H1 (cell line): ENCODE measurements at regions not wholly inside any gene's neighbourhood (a gene's known extent, or its start where the extent isn't known, plus 50 kb on each side); places are given as distances from the start of the nearest gene placed in this dataset.

Source experiments
- CTCF ChIA-PET: fragments of 300-600 bp; sonication (Branson Sonifier 250); formaldehyde crosslinking; loops from one replicate; lab custom pipeline; 2021; ENCODE audit not compliant: partially characterized antibody; lab: Charles Lee
- POLR2A ChIA-PET: fragments of 300-600 bp; sonication (Branson Sonifier 250); formaldehyde crosslinking; loops from one replicate; lab custom pipeline; 2021; ENCODE audit warnings: inconsistent platforms; ENCODE audit not compliant: partially characterized antibody; lab: Charles Lee
- DNase-seq, 2 experiments: peaks; one replicate each; pipeline versions ENCODE4 v3.0.0 to v3.0.0-alpha.2; 2010 to 2022; ENCODE audit warnings: low spot score in 2 of 2, low read depth in 1 of 2, mixed read lengths in 1 of 2
- FAIRE-seq: peaks from 2 replicates; lab custom pipeline; 2011; peaks lifted over from hg19 to GRCh38; lab: Jason Lieb, UNC
- H2AFZ ChIP-seq: 2 replicates; pipeline ENCODE4 v1.8.1; 2012; ENCODE audit warnings: low read length, inconsistent platforms
- H2AK5ac ChIP-seq: 2 replicates; pipeline ENCODE4 v1.6.1; 2013; ENCODE audit warnings: low read depth, low read length
- H2BK120ac ChIP-seq: replicated peaks from 2 replicates; pipeline ENCODE3; 2013; ENCODE audit warnings: low read depth, low read length, inconsistent platforms
- H2BK12ac ChIP-seq: 2 replicates; pipeline ENCODE4 v1.6.1; 2013; ENCODE audit warnings: low read depth, low read length
- H2BK15ac ChIP-seq: 2 replicates; pipeline ENCODE4 v1.6.1; 2013; ENCODE audit warnings: low read length
- H2BK20ac ChIP-seq: 2 replicates; pipeline ENCODE4 v1.6.1; 2013; ENCODE audit warnings: low read length
- H2BK5ac ChIP-seq: 2 replicates; pipeline ENCODE4 v1.6.1; 2013; ENCODE audit warnings: low read depth, low read length
- H3K14ac ChIP-seq: 2 replicates; pipeline ENCODE4 v1.6.1; 2013; ENCODE audit warnings: inconsistent platforms; ENCODE audit not compliant: insufficient read length
- H3K18ac ChIP-seq: 2 replicates; pipeline ENCODE4 v1.6.1; 2013; ENCODE audit warnings: low read length; ENCODE audit errors: extremely low read depth
- H3K23ac ChIP-seq: 2 replicates; pipeline ENCODE4 v1.6.1; 2013; ENCODE audit warnings: inconsistent platforms; ENCODE audit not compliant: insufficient read length
- H3K23me2 ChIP-seq: 2 replicates; pipeline ENCODE4 v1.6.1; 2013; ENCODE audit warnings: low read depth, low read length
- H3K27ac ChIP-seq: 2 replicates; pipeline ENCODE4 v1.6.1; 2011; ENCODE audit warnings: low read depth, low read length, inconsistent platforms
- H3K27me3 ChIP-seq, 4 experiments: replicated peaks in 1 of 4; 1 replicate in 1 of 4; 2 replicates in 3 of 4; pipeline versions ENCODE4 v1.6.1 to v1.8.1; 2011 to 2013; ENCODE audit warnings: low read length in 3 of 4, mild to moderate bottlenecking in 3 of 4, inconsistent platforms in 2 of 4, mixed read lengths in 2 of 4, moderate library complexity in 1 of 4; ENCODE audit not compliant: control insufficient read depth in 3 of 4, insufficient read depth in 3 of 4; ENCODE audit errors: extremely low read depth in 1 of 4
- H3K36me3 ChIP-seq, 4 experiments: 2 replicates each; pipeline versions ENCODE4 v1.6.1 to v1.8.1; 2011 to 2013; ENCODE audit warnings: mild to moderate bottlenecking in 4 of 4, low read length in 3 of 4, moderate library complexity in 2 of 4, control low read depth in 1 of 4, inconsistent platforms in 1 of 4; ENCODE audit not compliant: insufficient read depth in 4 of 4, control insufficient read depth in 2 of 4
- H3K4ac ChIP-seq: replicated peaks from 2 replicates; pipeline ENCODE3; 2013; ENCODE audit warnings: low read length, low read depth, mixed read lengths, inconsistent platforms; ENCODE audit not compliant: insufficient read length
- H3K4me1 ChIP-seq, 4 experiments: replicated peaks in 1 of 4; 1 replicate in 1 of 4; 2 replicates in 3 of 4; pipeline versions ENCODE4 v1.6.1 to v1.8.1; 2011 to 2013; ENCODE audit warnings: low read length in 3 of 4, inconsistent platforms in 2 of 4, mixed read lengths in 1 of 4; ENCODE audit not compliant: insufficient read depth in 4 of 4, control insufficient read depth in 3 of 4
- H3K4me2 ChIP-seq, 2 experiments: 2 replicates each; pipeline versions ENCODE4 v1.6.1 to v1.8.1; 2011 to 2013; ENCODE audit warnings: low read depth in 2 of 2, low read length in 2 of 2, control low read depth in 1 of 2, inconsistent platforms in 1 of 2, mild to moderate bottlenecking in 1 of 2; ENCODE audit not compliant: insufficient read depth in 1 of 2
- H3K4me3 ChIP-seq, 4 experiments: fragments of 200-600, 300-600 bp in 1 of 4; sonication (generic), shearing (Covaris generic), sonication (Bioruptor Twin) in 1 of 4; 2 replicates each; pipeline versions ENCODE4 v1.5.1 to v1.8.1; 2011 to 2016; ENCODE audit warnings: low read length in 4 of 4, low read depth in 3 of 4, control low read depth in 2 of 4, inconsistent platforms in 2 of 4, mild to moderate bottlenecking in 2 of 4, mixed read lengths in 1 of 4, moderate library complexity in 1 of 4; ENCODE audit not compliant: insufficient read depth in 2 of 4; ENCODE audit errors: extremely low read depth in 1 of 4
- H3K56ac ChIP-seq: replicated peaks from 2 replicates; pipeline ENCODE3; 2013; ENCODE audit warnings: low read depth, mild to moderate bottlenecking, mixed read lengths, low read length, inconsistent platforms; ENCODE audit not compliant: insufficient read length
- H3K79me1 ChIP-seq: 2 replicates; pipeline ENCODE4 v1.6.1; 2013; ENCODE audit warnings: low read depth, low read length, control low read depth
- H3K79me2 ChIP-seq, 2 experiments: 2 replicates each; pipeline versions ENCODE4 v1.6.1 to v1.8.1; 2012 to 2013; ENCODE audit warnings: low read length in 2 of 2, mild to moderate bottlenecking in 2 of 2, inconsistent platforms in 1 of 2; ENCODE audit not compliant: insufficient read depth in 2 of 2, control insufficient read depth in 1 of 2
- H3K9ac ChIP-seq, 4 experiments: replicated peaks in 1 of 4; 1 replicate in 1 of 4; 2 replicates in 3 of 4; pipeline versions ENCODE4 v1.6.1 to v1.8.1; 2011 to 2013; ENCODE audit warnings: low read depth in 3 of 4, low read length in 3 of 4, control low read depth in 2 of 4, mild to moderate bottlenecking in 2 of 4, moderate library complexity in 2 of 4, inconsistent platforms in 1 of 4; ENCODE audit errors: extremely low read depth in 1 of 4
- H3K9me3 ChIP-seq, 2 experiments: 2 replicates each; pipeline versions ENCODE4 v1.6.1 to v1.8.1; 2012 to 2013; ENCODE audit warnings: mild to moderate bottlenecking in 2 of 2, moderate library complexity in 2 of 2, control low read depth in 1 of 2, inconsistent platforms in 1 of 2, low read depth in 1 of 2, low read length in 1 of 2, mixed read lengths in 1 of 2; ENCODE audit not compliant: insufficient read depth in 2 of 2
- H4K20me1 ChIP-seq, 2 experiments: replicated peaks in 1 of 2; 2 replicates each; pipeline versions ENCODE3 to v1.8.1; 2011 to 2013; ENCODE audit warnings: inconsistent platforms in 2 of 2, low read length in 2 of 2, mild to moderate bottlenecking in 1 of 2; ENCODE audit not compliant: insufficient read depth in 2 of 2, control insufficient read depth in 1 of 2
- H4K5ac ChIP-seq: 2 replicates; pipeline ENCODE4 v1.6.1; 2013; ENCODE audit warnings: low read length, low read depth, mixed read lengths, inconsistent platforms; ENCODE audit not compliant: insufficient read length
- H4K8ac ChIP-seq: 2 replicates; pipeline ENCODE4 v1.8.0; 2013; ENCODE audit warnings: mild to moderate bottlenecking, moderate library complexity, low read length, inconsistent platforms; ENCODE audit not compliant: insufficient read depth; ENCODE audit errors: extremely low read depth
- H4K91ac ChIP-seq: replicated peaks from 2 replicates; pipeline ENCODE3; 2013; ENCODE audit warnings: low read length, mixed read lengths, inconsistent platforms; ENCODE audit not compliant: insufficient read length
- CBX8 ChIP-seq: fragments of 300-800, 300-1000 bp; sonication (generic); IDR thresholded peaks from 2 replicates; pipeline ENCODE4 v1.7.1; 2016; ENCODE audit warnings: low read depth, low read length, borderline replicate concordance
- RAD21 ChIP-seq, 2 experiments: IDR thresholded peaks in 1 of 2; conservative IDR thresholded peaks in 1 of 2; 2 replicates each; pipeline ENCODE4 v1.6.1; 2011; ENCODE audit warnings: low read depth in 2 of 2, low read length in 2 of 2, improper control_type of control experiment in 1 of 2, inconsistent platforms in 1 of 2, mild to moderate bottlenecking in 1 of 2, moderate library complexity in 1 of 2
- TAF1 ChIP-seq: IDR thresholded peaks from 2 replicates; pipeline ENCODE4 v1.6.1; 2011; ENCODE audit warnings: mild to moderate bottlenecking, low read depth, low read length
- TCF12 ChIP-seq: IDR thresholded peaks from 2 replicates; pipeline ENCODE4 v1.6.1; 2011; ENCODE audit warnings: low read depth, mild to moderate bottlenecking, low read length
- ZNF274 ChIP-seq: IDR thresholded peaks from 2 replicates; pipeline ENCODE4 v1.7.0; 2012; ENCODE audit warnings: low read length, borderline replicate concordance; ENCODE audit errors: extremely low read depth
- WGBS, 2 experiments: shearing (Covaris generic) in 1 of 2; methylation state at CpG; one replicate each; pipeline versions ENCODE4 v1.1.6 to v1.1.7; 2013 to 2015; ENCODE audit warnings: low lambda C conversion rate in 2 of 2, mixed read lengths in 2 of 2, inconsistent platforms in 1 of 2, low coverage in 1 of 2, missing lambda C conversion rate in 1 of 2; ENCODE audit not compliant: insufficient replicate concordance in 2 of 2, insufficient coverage in 1 of 2, insufficient read length in 1 of 2; ENCODE audit errors: extremely low coverage in 1 of 2, missing lambda C conversion rate in 1 of 2; 5-methylcytosine and 5-hydroxymethylcytosine counted together
- TF ChIP-seq, protein P1 (sequence below), 3 experiments: IDR thresholded peaks; 1 replicate in 2 of 3; 2 replicates in 1 of 3; pipeline versions ENCODE4 v1.5.1 to v1.6.1; 2011; ENCODE audit warnings: low read length in 3 of 3, mild to moderate bottlenecking in 3 of 3, inconsistent platforms in 2 of 3, low read depth in 1 of 3, moderate library complexity in 1 of 3; ENCODE audit not compliant: insufficient read depth in 1 of 3; ENCODE audit errors: control extremely low read depth in 1 of 3
- TF ChIP-seq, protein P2 (sequence below): IDR thresholded peaks from 2 replicates; pipeline ENCODE4 v1.6.1; 2012; ENCODE audit warnings: low read length, inconsistent platforms

DNA sequence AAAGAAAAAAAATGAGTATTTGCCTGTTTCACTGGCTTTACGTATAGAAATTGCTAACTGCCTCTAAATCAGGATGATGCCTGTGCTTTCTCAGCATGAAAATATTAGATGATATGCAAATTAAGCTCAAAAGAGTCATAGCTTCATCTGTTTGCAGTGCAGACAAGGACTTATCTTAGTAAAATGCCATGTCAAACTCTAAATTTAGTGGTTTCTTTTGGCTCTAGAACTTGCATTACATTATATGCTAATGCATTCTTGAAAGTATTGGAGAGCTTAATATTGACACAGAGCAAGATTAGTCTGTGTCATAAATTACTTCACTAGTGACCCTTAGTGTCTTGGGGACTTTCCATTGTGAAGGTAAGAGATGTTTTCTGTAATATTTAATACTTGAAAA, 1109.1 kb upstream of the NRXN1 start:
- H4K8ac ChIP-seq = no peak overlapping the region
- no peak overlapping the region for H3K27ac ChIP-seq
- no peak overlapping the region for H4K91ac ChIP-seq
- no peak overlapping the region for H3K23ac ChIP-seq
- no peaks in the 10 kb centered on the region for H3K4me1 ChIP-seq
- H3K4ac ChIP-seq = no peak overlapping the region
- no peak overlapping the region for H2AK5ac ChIP-seq
- H2BK15ac ChIP-seq = no peak overlapping the region
- H4K5ac ChIP-seq = no peak overlapping the region
- H3K27me3 ChIP-seq = no peaks in the 10 kb centered on the region
- ChIA-PET CTCF (interaction anchor here (1.0 kb wide), 1 partner anchor 89 kb away, joined by 4 read pairs; no protein-coding TSS in a partner anchor), POLR2A (no interaction called here)
- no peaks in the 10 kb centered on the region for H3K79me1 ChIP-seq
- 88% methylated on average over 1 of the region's 1 CpG; no CpG with 5 or more reads in 1 of the 2 experiments for WGBS, 2 experiments
- no peak overlapping the region for H2BK5ac ChIP-seq
- H3K9me3 ChIP-seq = no peaks in the 10 kb centered on the region
- no peak overlapping the region for H2AFZ ChIP-seq
- no peak overlapping the region for H3K56ac ChIP-seq
- no peaks in the 10 kb centered on the region for H3K36me3 ChIP-seq
- H2BK12ac ChIP-seq = no peak overlapping the region
- no peaks in the 10 kb centered on the region for H3K23me2 ChIP-seq
- H3K4me2 ChIP-seq = no peak overlapping the region
- no peak overlapping the region for H3K18ac ChIP-seq
- FAIRE-seq (no peak), DNase-seq (no peak)
- no peak overlapping the region for H2BK120ac ChIP-seq
- no peaks in the 10 kb centered on the region for H4K20me1 ChIP-seq
- H3K4me3 ChIP-seq = no peak overlapping the region
- no peak for TF ChIP-seq ZNF274
- no peak for TF ChIP-seq CBX8
- TF ChIP-seq, protein P1, sequence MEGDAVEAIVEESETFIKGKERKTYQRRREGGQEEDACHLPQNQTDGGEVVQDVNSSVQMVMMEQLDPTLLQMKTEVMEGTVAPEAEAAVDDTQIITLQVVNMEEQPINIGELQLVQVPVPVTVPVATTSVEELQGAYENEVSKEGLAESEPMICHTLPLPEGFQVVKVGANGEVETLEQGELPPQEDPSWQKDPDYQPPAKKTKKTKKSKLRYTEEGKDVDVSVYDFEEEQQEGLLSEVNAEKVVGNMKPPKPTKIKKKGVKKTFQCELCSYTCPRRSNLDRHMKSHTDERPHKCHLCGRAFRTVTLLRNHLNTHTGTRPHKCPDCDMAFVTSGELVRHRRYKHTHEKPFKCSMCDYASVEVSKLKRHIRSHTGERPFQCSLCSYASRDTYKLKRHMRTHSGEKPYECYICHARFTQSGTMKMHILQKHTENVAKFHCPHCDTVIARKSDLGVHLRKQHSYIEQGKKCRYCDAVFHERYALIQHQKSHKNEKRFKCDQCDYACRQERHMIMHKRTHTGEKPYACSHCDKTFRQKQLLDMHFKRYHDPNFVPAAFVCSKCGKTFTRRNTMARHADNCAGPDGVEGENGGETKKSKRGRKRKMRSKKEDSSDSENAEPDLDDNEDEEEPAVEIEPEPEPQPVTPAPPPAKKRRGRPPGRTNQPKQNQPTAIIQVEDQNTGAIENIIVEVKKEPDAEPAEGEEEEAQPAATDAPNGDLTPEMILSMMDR (IDR thresholded peaks at IDR 0.05; ENCODE audit: control extremely low read depth in 1 of 3, insufficient read depth in 1 of 3, low read depth in 1 of 3, low read length in 3 of 3) = no peak
- no peak for TF ChIP-seq TAF1
- no peak for TF ChIP-seq TCF12
- no peak for TF ChIP-seq RAD21 (IDR thresholded peaks at IDR 0.05 in 1 of 2, conservative IDR thresholded peaks at IDR 0.05 in 1 of 2; ENCODE audit: low read depth in 2 of 2, low read length in 2 of 2)
- TF ChIP-seq, protein P2, sequence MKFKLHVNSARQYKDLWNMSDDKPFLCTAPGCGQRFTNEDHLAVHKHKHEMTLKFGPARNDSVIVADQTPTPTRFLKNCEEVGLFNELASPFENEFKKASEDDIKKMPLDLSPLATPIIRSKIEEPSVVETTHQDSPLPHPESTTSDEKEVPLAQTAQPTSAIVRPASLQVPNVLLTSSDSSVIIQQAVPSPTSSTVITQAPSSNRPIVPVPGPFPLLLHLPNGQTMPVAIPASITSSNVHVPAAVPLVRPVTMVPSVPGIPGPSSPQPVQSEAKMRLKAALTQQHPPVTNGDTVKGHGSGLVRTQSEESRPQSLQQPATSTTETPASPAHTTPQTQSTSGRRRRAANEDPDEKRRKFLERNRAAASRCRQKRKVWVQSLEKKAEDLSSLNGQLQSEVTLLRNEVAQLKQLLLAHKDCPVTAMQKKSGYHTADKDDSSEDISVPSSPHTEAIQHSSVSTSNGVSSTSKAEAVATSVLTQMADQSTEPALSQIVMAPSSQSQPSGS = no peak
- no peak overlapping the region for H2BK20ac ChIP-seq
- no peak overlapping the region for H3K9ac ChIP-seq
- H3K14ac ChIP-seq = no peak overlapping the region
- no peaks in the 10 kb centered on the region for H3K79me2 ChIP-seq
